ENCODE measurements at regions not wholly inside any gene's neighbourhood (a gene's known extent, or its start where the extent isn't known, plus 50 kb on each side); places are given as distances from the start of the nearest gene placed in this dataset.
"Not testable (repeated sequence)": the region's sequence is repeated elsewhere in the genome, so short reads cannot be mapped to it uniquely, and the experiment has no call there.

GRCh38 chr15:19902388-19902787 lies 639.2 kb downstream of the GOLGA6L6 start:
- TF ChIP-seq CTCF (IDR thresholded peaks at IDR 0.05); NR1H2 (CRISPR knock-in tag; IDR thresholded peaks at IDR 0.05): not testable (repeated sequence)
